GM12865 (cell line): ENCODE measurements at regions not wholly inside any gene's neighbourhood (a gene's known extent, or its start where the extent isn't known, plus 50 kb on each side); places are given as distances from the start of the nearest gene placed in this dataset.

ENCODE experiments used
- DNase-seq: peaks from one replicate; pipeline ENCODE4 v3.0.0; 2010; ENCODE audit warnings: low read depth
- H3K4me3 ChIP-seq: 2 replicates; pipeline ENCODE4 v1.5.1; 2011; ENCODE audit warnings: mild to moderate bottlenecking, low read depth, low read length, control low read depth
- TF ChIP-seq, protein P1 (sequence below): IDR thresholded peaks from 2 replicates; pipeline ENCODE4 v1.5.1; 2011; ENCODE audit warnings: low read length, control low read depth, low read depth, inconsistent platforms; ENCODE audit not compliant: insufficient read depth; ENCODE audit errors: missing control alignments

DNA sequence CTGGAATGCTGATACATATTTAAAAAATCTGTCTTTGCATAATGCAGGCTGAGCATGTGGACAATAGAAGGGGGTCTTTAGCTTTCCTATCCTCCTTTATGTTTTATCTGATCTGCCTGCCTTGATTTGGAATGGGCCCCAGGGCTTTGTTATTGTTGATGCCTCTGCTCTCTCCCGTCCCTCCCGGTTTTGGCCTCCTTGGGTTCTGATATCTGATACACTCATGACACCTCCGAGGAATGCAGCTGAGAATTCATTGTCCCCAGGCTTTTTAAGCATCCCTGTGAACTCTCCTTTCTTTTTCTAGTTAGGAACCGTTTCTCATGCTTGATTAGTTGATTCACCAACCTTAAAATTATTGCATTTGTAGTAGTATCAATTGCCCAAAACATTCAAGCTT lies 185.5 kb upstream of the RALGAPA2 start:
- no peak for DNase-seq
- TF ChIP-seq, protein P1, sequence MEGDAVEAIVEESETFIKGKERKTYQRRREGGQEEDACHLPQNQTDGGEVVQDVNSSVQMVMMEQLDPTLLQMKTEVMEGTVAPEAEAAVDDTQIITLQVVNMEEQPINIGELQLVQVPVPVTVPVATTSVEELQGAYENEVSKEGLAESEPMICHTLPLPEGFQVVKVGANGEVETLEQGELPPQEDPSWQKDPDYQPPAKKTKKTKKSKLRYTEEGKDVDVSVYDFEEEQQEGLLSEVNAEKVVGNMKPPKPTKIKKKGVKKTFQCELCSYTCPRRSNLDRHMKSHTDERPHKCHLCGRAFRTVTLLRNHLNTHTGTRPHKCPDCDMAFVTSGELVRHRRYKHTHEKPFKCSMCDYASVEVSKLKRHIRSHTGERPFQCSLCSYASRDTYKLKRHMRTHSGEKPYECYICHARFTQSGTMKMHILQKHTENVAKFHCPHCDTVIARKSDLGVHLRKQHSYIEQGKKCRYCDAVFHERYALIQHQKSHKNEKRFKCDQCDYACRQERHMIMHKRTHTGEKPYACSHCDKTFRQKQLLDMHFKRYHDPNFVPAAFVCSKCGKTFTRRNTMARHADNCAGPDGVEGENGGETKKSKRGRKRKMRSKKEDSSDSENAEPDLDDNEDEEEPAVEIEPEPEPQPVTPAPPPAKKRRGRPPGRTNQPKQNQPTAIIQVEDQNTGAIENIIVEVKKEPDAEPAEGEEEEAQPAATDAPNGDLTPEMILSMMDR = no peak
- H3K4me3 ChIP-seq = no peak overlapping the region

DNA sequence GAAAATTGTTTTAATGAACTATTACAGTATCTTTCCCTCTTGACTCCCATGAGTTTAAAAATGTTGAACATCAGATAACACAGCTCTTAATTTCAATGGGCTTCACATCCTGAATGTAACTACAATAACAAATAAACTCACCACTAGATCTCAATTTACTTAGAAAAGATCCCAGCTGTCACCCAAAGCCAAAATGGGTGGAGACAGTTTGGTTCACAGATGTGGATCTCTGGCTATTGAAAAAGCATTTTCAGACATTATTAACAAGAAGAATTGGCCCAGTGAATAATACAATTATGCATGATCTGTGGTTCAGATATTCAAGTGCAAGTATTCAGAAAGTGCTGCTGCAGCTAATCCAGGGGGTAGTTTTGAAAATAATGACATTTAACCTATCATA lies 184.7 kb upstream of the RALGAPA2 start:
- no peak for DNase-seq
- no peak overlapping the region for H3K4me3 ChIP-seq
- TF ChIP-seq, protein P1 = no peak

DNA sequence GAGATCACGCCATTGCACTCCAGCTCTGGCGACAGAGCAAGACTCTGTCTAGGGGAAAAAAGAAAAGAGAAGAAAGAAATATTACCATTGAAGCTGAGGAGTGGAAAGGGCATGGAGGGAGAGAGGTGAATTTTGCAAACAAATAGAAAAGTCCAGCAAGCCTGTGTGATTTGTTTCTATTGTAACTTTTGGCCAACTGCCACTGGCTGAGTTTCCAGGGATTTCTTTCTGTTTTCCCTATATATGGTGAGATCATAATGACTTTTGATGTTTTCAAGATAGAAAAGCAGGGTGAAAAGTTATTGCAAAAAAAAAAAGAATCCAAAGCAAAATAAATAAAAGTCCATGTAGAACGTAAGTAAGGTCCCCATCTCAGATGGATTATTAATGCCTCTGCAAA lies 184.2 kb upstream of the RALGAPA2 start:
- no peak for DNase-seq
- TF ChIP-seq, protein P1 = no peak
- no peak overlapping the region for H3K4me3 ChIP-seq

DNA sequence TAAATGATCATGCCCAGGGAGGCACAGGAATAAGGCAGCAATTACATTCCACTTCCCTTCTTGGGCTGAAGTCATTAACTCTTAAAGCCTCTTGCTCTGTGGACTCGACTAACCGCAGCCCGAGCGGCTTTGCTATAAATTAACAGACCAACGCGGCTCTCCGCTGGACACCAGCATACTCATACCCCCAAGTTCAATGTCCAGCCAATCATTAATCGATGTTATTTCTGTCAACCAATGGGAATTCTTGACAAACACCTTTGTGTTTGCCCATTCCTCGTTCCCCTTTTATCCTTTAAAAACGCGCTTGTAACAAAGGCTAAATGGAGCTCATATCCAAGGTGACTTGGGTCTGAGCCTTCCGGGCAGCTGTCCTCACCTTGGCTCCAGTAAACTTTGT lies 183.1 kb upstream of the RALGAPA2 start:
- no peak overlapping the region for H3K4me3 ChIP-seq
- TF ChIP-seq, protein P1 = no peak
- no peak for DNase-seq

DNA sequence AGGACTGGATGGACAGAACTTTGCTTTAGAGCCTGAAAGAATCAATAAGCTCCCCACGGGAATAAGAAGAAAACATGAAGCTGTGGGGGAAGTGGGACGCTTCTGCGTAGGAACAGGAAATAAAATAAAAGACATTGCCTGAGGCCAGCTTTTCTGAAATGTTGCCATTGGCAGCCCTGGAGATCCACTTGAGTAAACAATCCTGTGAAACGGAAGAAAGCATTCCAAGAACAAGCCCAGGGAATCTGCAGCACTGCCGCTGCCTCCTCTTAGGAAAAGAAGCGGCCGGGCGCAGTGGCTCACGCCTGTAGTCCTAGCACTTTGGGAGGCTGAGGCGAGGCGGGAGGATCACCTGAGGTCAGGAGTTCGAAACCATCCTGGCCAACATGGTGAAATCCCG lies 182.3 kb upstream of the RALGAPA2 start:
- no peak for DNase-seq
- no peak overlapping the region for H3K4me3 ChIP-seq
- TF ChIP-seq, protein P1 = no peak

DNA sequence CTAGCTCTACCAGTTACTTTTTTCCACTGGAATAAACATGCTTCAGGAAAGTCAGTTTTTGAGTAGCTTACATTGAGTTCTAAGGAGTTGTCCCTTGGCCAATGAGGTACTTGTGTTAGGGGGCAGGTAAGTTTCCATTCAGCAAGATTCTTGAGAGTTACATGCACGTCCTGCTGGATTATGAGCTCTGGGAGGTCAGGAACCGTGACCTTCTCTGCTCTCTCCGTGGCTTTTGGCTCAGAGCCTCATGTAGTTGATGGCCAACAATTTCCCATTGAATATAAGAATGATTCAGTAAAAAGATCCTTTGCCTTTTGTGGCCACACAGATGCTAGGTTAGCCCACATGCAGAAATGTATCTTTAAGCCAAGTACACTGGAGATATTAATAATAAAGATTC lies 181.8 kb upstream of the RALGAPA2 start:
- TF ChIP-seq, protein P1 = no peak
- no peak for DNase-seq
- H3K4me3 ChIP-seq = no peak overlapping the region

DNA sequence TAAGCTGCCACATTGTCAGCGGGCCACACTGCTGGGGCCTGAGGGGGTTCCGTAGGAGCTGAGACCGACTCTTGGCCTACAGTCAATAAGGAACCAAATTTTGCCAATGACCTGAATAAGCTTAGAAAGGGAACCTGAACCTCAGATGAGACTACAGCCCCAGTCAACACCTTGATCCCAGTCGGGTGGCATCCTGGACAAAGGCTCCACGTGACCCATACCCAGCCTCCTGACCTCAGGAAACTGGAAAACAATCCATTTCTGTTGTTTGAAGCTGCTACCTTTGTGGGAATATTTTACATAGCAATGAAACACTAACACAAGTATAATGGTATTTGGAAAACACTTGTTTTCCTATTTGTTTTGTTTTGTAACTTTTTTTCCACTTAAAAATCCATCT lies 179.9 kb upstream of the RALGAPA2 start:
- TF ChIP-seq, protein P1 = no peak
- DNase-seq = no peak
- no peak overlapping the region for H3K4me3 ChIP-seq
